HT-29 (cell line): ENCODE measurements at regions not wholly inside any gene's neighbourhood (a gene's known extent, or its start where the extent isn't known, plus 50 kb on each side); places are given as distances from the start of the nearest gene placed in this dataset.
A peak's percentile ranks its signal among the peaks of the same experiment; 100 is the strongest.
"Not testable (repeated sequence)": the region's sequence is repeated elsewhere in the genome, so short reads cannot be mapped to it uniquely, and the experiment has no call there.

Experiments used
- DNase-seq: peaks from one replicate; pipeline ENCODE4 v3.0.0-alpha.2; 2015; ENCODE audit warnings: low spot score

DNA sequence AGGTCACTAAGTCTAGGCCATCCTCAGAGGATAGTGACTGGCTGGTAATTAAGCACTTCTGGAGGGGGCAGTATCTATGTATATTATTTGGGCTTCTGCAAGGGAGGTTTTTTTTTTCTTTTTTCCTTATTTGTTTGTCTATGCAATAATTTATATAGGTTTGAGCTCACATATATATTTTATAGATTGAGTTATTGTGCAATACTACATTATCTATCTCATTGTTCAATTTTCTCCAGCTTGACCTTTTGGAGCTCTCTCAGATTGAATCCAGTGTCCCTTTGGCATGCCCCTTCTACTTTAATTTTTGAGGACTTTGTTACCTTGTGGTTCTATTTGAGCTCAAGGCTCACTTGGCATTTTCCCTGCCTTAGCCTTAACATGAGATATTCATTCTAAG, 852.1 kb downstream of the KCNT2 start:
- no peak for DNase-seq

DNA sequence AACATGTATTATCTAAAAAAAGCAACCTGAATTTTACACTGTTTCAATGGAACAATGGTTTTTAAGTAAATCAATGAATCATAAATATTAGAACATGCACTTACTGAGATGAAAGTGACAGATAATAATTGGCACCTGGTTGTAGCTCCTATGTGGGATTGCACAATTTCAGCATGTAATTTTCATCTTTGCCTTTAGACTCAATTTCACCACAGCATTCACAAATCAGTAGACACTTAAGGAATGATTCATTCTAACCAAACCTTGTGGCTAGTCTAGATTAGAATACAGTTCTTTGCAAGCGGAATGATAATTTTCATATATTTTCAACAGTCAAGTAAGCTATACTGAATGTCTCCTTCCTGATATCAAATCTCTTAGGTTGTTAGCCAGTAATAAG, 853.4 kb downstream of the KCNT2 start:
- DNase-seq: no peak

DNA sequence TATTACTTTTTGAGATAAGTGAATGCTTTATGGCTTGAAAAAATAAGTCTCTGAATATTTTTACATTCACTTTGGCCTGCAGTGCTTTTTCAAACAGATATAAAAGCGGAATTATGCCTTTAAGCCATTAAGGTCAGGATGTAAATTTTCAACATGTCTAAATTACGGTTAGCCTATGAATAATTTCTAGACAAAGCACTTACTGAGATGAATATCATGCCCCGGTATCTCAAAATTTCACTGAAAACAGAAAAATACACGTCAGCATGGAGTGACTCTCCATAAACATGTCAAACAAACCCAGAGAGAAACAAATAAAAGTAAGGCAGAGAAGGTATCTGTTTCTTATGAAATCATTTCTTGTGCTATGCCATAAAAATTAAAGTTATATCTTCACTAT, 853.9 kb downstream of the KCNT2 start:
- DNase-seq: no peak

GRCh38 chr1:195748969-195749368, 859.3 kb downstream of the KCNT2 start:
- DNase-seq: no peak

GRCh38 chr1:195745189-195746010, 862.8 kb downstream of the KCNT2 start:
- DNase-seq: no peak

DNA sequence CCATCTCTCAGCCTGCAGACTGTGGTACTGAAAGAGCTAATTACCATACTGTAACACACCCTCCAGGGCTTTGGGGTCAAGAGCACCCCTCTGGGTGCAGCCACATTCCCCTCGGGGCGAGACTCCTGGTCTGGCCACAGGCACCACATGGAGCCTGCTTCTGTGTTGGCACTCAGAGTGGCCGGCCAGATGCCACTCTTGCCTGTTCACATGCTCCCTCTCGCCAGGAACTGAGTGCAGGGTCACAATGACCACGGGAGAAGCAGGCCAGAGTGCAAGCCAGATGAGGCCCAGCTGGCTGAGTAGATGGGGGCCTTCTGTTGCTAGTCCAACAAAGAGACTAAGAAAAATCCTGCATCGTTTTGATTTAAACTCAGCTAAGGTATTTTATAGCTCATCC, 864.0 kb downstream of the KCNT2 start:
- no peak for DNase-seq

DNA sequence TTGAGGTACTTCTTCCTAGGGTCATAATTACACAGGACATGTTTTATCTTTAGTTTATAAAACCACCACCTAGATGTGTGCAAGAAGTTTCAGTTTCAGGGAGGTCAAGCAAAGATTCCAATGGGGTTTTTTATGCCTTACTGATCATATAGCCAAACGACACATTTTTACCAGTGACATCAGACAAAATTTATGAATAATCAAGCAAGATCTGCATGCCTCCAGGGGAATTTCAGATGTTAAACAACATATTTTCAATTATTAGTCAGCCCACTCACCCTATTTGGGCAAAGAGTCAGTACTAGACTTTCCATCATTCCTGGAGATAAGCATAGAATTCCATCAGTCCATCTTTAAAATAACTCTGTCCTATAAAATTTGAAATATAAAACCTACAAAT, 867.4 kb downstream of the KCNT2 start:
- no peak for DNase-seq

DNA sequence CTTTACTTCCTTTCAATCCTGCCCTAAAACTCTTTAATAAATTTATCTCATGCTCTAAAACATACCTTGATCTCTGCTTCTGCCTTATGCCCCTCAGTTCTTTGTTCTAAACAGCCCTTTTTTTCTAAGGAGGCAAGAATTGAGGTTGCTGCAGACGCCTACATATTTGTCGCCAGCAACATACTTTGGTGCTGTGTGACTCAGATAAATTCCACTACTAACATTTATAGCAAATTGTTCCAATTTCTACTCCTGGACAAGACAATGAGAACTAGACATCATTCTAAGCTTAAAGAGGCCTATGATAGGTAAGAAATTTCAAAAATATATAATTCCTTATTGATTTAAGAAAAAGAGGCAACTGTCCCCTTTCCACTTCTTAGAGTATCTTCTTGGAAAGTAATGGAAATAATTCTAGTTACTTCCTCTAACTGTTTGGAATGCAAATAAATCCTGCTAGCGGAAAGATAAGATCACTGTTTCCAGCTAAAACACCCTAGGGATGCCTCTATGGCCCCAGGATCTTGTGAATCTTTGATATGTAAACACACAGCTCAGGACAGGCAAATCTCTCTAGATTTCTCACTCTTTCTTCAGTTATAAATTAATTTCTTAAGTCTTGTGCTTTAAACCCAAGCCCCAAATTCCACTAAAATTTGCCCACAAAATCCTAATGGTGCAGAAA, 869.1 kb downstream of the KCNT2 start:
- DNase-seq: no peak

DNA sequence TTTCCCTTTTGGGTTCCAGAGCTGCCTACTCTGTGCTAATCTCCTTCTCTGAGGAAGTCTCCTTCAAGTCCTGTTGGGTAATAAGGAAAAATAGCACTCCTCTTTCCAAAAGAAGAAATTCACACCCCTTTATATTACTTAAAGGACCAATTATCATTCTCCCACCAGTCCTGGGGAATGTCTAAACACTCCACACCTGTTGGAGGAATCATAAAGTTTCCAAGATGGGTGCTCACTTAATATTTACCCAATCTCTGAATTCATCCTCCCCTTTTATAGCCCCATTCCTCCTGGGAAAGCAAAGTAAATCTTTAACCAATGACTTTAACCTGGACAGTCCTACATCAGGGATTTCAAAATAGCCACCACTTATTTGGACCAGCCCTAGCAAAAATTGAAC, 873.1 kb downstream of the KCNT2 start:
- DNase-seq: no peak

DNA sequence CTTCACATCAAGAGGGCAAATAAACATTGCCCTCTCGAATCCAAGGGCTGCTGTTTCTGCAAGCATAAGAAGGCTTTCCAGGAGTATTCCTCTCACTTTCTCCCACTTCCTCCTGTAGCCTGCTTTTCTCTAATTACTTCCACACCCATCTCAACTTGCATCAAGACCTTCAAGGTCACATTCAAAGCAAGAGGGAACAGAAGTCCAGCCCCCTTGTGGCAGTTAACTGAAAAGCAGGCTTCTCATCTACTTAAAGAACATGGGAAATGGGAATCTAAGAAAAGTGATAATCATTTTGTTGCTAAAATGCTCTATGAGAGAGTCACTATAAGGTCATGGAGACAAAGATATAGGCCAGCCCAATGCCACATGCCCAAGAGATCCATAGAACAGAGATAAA, 874.4 kb downstream of the KCNT2 start:
- DNase-seq: peak; percentile 41

- no peak for DNase-seq
Observed at GRCh38 chr1:195733408-195733807, 874.8 kb downstream of the KCNT2 start.

GRCh38 chr1:195731385-195731784, 876.9 kb downstream of the KCNT2 start:
- no peak for DNase-seq

DNA sequence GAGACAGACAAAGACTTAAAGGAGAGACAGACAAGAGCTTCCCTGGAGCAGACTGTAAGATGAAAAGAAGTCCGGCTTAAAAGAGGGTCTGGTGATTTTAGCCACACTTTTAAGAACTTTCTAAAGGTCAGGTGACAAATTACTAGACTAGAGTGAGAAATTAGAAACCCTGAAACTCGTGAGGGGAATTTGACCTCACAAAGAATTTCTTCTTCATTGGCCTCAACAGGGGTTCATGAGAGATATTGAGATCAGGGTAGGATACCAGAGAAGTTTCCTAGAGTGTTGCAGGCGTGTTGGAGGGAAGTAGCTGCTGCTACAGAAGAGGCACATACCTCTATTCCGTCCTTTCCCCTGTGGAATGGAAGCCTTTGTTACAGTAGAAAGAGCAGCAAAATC, 884.4 kb downstream of the KCNT2 start:
- DNase-seq: no peak

GRCh38 chr1:195722852-195723795, 885.1 kb downstream of the KCNT2 start:
- DNase-seq: not testable (repeated sequence)

- not testable (repeated sequence) for DNase-seq
Observed at GRCh38 chr1:195722146-195722545, 886.1 kb downstream of the KCNT2 start.

DNA sequence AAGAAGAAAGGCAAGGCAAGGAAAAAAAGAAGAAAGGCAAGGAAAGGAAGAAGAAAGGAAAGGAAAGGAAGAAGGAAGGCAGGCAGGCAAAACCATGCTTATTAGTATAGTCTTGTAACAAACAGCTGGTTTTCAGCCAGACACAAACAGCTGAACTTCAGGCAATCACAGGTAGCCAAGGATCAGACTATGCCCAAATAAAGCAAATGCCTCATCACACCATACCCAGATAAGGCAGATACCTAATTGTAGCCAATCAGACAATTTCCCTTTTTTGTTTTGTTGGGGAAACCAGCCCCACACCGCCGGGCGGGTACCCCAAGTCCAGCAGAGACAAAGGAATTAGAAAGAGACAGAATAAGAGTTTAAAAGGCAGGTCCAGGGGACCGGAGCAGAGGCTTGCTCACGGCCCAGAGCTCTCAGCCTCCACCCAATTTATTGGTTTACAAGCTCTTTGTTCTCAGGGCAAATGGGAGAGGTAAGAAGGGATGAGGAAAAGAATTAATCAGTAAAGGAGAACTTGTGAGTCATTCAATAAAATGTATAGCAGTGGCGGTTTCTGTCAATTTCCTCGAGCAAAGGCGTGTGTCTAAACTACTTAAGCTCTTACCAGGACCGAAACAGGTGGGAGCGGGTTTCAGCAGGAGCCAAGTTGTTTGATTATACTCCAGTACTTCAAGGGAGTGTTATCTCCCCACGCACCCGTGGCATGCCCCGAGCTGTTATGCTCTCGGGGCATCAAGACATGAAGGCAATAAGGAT, 886.8 kb downstream of the KCNT2 start:
- peak; percentile 62 for DNase-seq

- DNase-seq: peak; percentile 44
Observed at GRCh38 chr1:195717651-195718050, 890.6 kb downstream of the KCNT2 start.

DNA sequence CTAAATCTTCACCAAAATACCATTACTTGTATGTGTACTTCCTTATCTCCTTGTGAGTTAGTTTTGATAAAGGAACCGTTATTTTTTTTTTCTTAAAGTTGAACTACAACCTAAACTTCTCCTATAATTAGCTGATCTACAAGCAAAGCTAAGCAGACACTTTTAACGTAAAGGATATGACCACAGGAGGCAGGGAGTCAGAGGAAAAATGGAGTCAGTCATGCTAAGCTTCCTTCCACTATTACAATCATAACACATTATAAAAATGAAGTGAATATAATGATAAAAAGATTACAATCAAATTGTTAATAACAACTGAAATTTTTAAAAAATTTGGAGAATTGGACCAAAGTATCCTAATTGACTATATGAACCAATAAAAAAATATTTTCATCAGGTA, 892.6 kb downstream of the KCNT2 start:
- DNase-seq: no peak

GRCh38 chr1:195714248-195714647, 894.0 kb downstream of the KCNT2 start:
- no peak for DNase-seq

DNA sequence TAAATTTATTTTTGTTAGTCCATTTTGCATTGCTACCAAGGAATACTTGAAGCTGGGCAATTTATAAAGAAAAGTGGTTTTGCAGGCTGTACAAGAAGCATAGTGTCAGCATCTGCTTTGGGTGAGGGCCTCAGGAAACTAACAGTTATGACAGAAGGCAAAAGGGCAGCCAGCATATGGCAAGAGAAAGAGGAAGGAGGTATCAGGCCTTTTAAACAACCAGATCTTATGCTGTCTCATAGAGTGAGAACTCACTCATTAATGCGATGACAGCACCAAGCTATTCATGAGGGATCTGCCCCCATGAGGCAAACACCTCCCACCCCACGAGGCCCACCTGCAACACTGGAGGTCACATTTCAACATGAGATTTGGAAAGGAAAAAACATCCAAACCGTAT, 898.4 kb downstream of the KCNT2 start:
- no peak for DNase-seq

DNA sequence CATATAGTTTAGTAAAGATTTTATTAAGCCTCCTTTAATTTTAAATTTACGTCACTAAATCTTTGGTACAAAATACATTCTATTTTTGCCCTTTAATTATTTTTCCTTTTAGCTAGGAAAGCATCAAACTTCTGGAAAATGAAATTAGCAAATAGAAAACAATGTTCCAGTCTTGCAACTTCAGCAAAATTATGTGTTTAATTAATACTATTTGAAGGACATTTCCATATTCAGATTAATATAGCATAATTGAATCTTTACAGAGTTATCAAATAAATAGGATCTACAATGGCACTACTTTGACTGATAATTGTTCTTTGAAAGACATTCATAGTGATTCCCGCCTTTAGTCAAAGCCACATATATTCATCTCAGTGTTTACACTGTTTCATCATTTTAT, 904.2 kb downstream of the KCNT2 start:
- DNase-seq: no peak
